ENCODE measurements at regions not wholly inside any gene's neighbourhood (a gene's known extent, or its start where the extent isn't known, plus 50 kb on each side); places are given as distances from the start of the nearest gene placed in this dataset.

DNA sequence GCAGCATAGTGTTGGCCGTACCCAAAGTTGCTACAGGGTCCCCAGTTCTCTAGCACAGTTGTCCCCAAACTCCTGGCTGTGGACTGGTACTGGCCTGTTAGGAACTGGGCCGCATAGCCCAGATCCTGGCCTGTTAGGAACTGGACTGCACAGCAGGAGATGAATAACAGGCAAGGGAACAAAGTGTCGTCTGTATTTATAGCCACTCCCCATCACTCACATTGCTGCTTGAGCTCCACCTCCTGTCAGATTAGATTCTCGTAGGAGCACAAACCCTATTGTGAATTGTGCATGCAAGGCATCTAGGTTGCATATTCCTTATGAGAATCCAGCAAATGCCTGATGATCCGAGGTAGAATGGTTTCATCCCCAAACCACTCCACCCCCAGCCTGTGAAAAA, 604.0 kb upstream of the LMCD1 start:
- DNase-seq (ENCODE audit: low read depth in 3 of 3, low spot score in 1 of 3), result no peak

DNA sequence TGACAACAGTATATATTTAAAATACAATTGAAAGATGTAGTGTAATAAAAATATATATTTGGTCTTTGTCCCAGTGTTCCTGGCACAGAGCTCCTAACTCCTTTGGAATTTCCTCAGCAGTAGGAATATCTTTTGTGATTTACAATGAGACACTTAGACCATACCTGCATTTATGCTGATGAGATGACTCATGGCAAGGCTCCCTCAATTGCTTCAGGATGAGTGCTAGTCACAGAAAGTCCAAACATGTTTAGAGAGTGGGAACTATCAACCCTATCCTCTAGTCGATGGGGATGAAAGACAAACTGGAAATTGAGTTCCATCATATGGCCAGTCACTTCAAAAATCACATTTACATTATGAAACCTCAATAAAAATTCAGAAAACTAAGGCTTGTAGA, 588.3 kb upstream of the LMCD1 start:
- DNase-seq (ENCODE audit: low read depth in 3 of 3, low spot score in 1 of 3), result no peak

DNA sequence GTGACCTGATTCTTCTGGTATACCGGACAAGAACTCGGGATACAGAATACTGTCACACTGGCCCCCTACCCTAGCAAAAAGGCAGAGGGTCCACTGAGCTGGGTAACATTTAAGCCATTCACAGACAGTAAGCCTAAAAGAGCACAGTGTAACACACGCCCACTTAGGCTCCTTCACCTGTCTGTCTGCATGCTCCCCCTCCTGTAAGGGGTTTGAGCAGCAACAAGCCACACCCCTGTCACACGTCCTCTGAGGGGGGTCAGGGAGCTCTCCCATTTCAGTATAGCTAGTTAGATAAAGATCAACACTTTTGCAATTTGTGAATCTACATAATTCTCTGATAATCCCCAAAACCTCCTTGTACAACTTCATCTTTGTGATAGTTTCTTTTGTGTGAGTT, 586.3 kb upstream of the LMCD1 start:
- DNase-seq (ENCODE audit: low read depth in 3 of 3, low spot score in 1 of 3), result no peak

DNA sequence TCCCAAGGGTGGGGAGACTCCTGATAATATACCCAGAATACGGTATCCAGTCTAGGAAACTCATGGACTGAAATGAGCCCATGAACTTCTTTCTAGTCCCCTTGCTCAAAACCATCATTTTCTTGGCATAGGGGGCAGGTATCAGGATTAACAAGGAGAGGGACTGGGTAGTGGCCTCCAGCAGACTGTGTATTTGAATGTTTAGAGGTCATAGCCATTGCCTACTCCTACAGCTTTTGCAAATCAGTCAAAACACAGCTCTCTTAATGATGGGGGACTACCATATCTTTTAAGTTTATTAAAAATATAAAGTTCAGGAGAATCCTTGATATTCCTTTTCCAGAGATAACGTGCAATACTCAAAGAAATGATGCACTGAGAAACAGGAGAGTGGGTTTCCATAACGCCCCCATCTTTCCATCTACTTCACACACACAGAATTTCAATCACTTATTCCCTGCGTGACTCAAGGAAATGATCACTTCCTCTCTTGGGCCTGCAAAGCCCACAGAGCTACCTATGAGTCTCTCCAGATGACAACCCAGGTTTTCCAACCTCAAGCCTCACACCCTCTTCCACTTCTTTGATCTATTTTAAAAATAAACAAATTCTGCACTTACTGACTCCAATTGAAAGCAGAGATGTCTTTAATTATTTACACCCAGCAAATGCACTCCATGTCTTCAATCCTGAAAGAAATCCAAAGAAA, 584.0 kb upstream of the LMCD1 start:
- no peak for DNase-seq (ENCODE audit: low read depth in 3 of 3, low spot score in 1 of 3)

DNA sequence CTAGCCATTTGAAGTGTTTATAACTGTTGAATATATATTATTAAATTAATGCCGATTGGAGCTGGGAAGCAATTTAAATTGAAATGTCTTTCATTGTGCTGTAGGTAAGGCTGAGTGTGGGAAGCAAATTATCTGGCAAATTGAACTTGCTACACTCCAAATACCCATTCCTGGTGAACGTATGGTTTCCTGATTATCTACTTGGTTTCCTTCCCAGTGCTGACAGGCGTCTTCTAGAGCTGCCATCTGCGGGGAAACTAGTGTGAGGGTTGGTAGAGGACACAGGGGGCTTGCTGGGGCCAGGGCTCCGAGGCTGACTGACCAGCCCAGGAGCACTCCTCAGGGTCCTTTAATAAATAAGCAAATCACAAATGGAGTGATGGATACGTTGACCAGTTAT, 581.4 kb upstream of the LMCD1 start:
- DNase-seq (ENCODE audit: low read depth in 3 of 3, low spot score in 1 of 3), result no peak

DNA sequence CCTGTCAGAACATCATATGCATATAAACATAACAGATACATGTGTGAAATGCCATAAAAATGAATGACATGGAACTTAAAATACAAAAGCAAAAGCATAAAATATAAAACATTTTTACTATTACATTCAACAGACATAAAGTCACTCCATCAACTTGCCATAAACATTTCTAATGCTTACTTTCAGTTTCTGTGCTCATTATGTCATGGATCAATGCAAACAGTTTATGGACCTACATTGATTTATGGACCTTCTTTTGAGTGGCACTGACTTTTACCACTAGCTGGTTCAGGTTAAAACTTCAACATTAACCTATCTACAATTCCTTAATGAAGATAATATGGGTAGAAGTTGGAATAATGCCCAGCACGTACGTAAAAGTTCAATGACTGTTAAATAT, 577.4 kb upstream of the LMCD1 start:
- no peak for DNase-seq (ENCODE audit: low read depth in 3 of 3, low spot score in 1 of 3)

DNA sequence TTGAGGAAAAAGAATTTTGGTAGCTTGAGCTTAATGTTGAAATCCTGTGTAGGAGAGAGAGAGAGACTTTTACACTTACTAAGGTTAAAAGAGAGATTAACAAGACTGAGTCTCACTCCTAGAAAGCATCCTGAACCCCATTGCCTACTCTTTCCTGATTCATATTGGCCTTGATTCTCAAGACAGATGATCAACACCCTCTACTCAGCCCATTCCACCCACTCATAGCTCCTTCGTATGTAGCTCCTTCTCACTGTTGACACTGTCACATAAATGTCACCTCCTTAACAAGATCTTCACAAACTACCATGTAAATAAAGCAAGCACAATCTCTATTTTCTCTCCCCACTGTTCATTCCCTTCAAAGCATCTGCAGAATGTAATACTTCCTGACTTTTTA, 574.6 kb upstream of the LMCD1 start:
- no peak for DNase-seq (ENCODE audit: low read depth in 3 of 3, low spot score in 1 of 3)

DNA sequence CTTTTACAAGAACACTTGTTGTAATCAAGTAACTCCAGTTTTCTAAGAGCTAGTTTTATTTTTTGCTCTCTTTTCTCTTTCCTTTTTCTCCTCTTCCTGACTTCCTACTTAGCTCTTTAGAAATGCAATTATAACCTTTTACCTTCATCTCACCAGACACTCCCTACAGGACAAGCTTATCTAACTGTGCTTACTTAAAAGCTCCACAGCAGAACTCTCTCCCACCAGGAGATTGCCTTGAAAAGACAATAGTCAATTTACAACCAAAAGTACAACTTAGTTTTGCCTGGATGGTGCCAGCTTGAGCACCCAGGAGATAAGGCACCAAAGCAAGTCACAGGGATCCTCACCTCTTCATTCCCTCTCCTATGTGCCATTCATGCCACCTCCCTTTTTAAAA, 573.8 kb upstream of the LMCD1 start:
- no peak for DNase-seq (ENCODE audit: low read depth in 3 of 3, low spot score in 1 of 3)

DNA sequence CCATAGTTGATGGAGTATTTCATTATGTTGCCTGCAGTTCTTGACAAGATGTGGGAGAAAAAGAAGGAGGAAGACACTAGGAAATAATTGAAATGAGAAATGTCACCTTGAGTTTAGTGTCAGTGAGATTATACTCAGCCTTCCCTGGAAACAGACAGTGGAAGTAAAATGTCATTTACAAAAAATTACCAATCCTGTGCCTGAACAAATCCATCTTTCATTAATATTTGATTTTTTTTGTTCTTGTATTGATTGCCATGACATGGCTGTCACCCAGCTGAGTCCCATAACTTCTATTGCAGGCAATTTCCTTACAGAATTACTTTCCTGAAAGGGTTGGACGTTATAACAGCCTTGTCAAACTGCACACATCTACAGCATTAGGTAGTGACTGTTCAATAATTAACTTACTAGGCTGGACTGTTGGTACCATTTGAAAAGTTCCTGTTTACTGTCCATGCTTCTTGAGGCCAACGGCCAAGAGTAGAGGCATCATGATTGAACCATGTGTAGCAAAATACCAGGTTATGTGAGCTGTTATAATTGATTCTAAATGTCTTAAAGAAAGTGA, 572.2 kb upstream of the LMCD1 start:
- DNase-seq (ENCODE audit: low read depth in 3 of 3, low spot score in 1 of 3), result no peak

DNA sequence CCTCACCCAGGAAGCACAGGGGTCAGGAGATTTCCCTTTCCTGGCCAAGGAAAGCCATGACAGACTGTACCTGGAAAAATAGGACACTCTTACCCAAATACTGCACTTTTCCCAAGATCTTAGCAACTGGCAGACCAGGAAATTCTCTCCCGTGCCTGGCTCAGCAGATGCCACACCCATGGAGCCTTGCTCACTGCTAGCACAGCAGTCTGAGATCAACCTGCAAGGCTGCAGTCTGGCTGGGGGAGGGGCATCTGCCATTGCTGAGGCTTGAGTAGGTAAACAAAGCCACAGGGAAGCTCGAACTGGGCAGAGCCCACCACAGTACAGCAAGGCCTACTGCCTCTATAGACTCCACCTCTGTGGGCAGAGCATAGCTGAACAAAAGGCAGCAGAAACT, 567.3 kb upstream of the LMCD1 start:
- no peak for DNase-seq (ENCODE audit: low read depth in 3 of 3, low spot score in 1 of 3)

DNA sequence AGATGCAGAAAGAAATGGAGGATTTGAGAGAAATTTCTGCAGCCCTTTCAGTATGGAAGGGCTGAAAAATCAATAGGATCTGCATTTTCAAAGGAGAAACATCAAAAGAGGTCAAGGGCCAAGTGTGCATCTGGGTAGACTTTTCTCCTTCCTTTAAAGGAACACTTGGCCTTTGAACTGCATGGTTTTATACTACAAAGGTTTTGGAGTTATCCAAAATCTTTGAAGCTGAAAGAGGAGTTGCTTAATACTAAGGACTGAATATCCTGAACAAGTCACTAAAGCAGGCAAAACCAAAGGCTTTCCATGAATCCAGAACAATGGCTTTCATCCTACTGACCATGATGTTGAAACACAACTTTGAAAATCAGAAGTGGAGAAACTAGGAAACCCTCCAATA, 553.7 kb upstream of the LMCD1 start:
- no peak for DNase-seq (ENCODE audit: low read depth in 3 of 3, low spot score in 1 of 3)

DNA sequence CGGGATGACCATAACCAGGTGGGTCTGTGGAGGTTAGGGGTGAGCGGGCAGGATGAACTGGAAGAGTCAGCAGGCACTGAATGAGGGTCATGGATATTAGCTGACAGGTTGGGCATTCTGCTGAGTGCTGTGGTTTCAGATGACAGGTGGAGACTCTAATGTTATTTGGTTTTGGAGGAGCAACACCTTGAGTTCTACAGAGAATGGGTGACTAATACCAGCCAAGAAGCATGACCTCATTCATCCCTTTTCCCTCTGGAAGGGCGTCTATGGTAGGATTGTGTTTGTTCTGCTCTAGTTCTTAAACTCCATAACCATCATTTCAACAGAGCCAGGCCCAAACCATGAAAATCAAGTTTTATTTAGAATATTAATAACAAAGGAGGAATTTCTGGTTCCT, 550.7 kb upstream of the LMCD1 start:
- DNase-seq (ENCODE audit: low read depth in 3 of 3, low spot score in 1 of 3), result no peak

DNA sequence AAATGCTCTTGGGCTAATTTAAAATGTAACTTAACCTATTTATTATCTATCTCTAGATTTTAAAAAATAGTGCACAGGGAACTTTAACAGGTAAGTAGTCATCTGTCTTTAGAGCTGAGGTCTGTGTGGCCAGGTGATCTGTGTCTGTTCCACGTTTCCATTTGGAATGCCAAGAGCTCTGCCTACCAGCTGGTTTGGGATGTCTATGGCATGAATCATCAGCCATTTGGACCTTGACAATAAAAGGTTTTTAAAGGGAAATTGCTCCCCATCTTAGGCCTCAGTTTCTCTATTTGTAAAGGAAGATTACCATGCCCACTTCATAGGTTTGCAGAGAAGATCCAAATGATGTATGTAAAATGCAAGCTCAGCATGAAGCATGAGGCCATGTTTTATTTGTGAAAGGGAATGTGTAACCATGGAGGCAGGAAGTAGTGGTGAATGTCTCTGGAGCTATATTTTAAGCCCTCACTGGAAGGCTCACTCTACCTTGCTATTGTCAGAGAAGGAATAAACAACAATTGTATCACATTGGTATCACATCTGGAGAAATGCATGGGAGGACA, 548.1 kb upstream of the LMCD1 start:
- DNase-seq (ENCODE audit: low read depth in 3 of 3, low spot score in 1 of 3), result no peak

DNA sequence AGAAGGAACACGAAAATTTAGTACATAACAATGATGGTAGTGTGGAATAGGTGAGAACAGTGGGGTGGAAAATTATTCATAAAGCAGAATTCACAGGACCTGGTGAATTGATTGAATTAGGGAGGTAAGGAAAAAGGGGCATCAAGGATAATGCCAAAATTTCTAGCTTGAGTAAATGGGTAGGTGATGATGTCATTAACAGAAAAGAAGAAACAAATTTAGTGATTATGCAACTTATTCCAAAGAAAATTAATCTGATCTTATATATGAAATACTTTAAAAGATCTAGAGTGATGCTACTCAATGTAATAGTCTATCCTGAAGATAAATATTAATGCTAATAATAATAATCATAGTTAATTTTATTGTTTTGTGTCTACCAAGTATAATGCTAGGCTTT, 544.6 kb upstream of the LMCD1 start:
- DNase-seq (ENCODE audit: low read depth in 3 of 3, low spot score in 1 of 3), result no peak

DNA sequence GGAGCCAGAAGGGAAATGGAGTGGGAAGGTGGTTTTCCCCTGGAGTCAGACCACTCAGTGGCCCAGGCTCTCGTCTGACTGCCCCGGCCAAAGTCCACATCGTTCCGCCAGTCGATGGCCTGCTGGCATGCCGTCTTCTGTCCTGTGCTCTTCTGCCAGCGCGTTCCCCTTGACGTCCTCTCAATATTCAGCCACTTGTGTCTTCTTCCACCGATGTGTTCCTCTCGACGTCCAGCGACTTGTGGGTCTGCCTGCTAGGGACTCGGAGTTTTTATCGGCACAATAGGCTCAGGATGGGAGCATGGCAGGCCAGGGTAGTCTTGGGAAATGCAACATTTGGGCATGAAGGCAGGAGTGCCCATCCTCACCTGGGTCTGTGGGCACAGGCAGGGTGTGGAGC, 542.5 kb upstream of the LMCD1 start:
- no peak for DNase-seq (ENCODE audit: low read depth in 3 of 3, low spot score in 1 of 3)

DNA sequence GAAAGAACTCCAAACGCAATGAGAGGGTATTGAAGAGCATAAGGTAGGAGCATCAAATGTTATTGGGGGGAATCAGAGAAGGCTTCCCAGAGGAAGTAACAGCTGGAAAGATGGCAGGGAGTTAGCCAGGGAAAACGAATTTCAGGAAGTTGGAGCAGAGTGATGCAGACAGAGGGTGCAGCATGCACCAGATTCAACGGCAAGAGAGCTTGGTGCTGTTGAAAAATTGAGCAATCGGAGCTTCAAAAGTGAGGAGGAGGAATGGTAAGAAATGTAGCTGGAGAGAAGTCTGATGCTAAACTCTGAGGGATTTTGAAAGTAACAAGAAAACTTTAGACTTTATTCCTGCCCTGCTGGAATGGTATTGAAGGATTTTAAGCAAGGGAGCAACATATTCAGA, 541.0 kb upstream of the LMCD1 start:
- DNase-seq (ENCODE audit: low read depth in 3 of 3, low spot score in 1 of 3), result no peak

DNA sequence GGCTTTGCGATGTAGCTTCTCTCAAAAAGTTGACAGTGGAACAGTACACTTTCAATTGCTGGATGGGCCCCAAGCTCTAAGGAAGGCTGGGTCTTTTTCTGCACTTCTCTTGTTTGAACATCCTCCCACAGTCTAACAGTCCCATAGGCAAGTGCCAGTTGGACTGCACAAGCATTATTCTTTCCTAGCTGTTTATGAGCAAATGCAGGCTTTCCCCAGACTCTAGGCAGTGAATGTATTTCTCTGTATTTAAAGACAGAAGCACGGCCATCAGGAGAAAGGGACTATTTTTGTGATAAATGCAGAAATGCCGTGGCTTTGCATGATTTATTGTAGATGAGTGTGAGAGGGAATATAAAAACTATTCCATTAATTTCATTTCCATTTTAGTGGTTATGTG, 539.3 kb upstream of the LMCD1 start:
- DNase-seq (ENCODE audit: low read depth in 3 of 3, low spot score in 1 of 3), result no peak

DNA sequence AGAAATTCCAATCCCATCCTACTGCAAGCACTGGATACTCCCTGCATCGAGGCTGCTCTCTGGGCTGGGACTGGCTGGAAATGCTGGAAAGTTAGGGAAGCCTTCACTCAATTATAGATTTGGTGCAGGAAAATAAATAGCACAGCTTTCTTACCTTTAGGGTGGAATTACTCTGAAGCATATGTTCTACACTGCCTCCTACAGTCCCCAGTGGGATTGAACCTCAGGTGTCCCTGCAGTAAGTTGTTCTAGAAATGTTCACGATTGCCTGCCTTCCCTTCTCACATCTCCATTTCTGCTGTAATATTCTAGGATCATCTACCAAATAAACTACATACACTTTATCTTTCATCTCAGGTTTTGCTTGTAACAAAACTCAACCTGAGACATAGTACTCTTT, 536.7 kb upstream of the LMCD1 start:
- no peak for DNase-seq (ENCODE audit: low read depth in 3 of 3, low spot score in 1 of 3)

DNA sequence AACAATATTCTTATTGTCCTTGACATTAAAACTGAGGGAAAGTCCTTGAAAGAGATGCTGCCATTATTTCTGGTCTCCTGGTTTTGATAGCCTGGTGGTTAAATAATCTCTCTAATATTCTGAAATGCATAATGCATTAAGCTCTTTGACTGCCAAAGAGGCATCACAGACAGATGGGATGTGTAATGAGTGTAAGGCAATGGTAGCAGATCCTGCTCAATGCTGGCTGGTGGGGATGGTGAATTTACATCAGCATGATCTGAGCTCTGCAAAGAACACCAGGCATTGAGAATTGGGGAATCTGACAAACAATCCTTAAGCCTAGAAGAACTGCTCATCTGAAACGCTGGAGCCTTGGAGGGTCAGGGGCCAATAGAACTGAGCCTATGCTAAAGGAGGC, 528.6 kb upstream of the LMCD1 start:
- no peak for DNase-seq (ENCODE audit: low read depth in 3 of 3, low spot score in 1 of 3)

DNA sequence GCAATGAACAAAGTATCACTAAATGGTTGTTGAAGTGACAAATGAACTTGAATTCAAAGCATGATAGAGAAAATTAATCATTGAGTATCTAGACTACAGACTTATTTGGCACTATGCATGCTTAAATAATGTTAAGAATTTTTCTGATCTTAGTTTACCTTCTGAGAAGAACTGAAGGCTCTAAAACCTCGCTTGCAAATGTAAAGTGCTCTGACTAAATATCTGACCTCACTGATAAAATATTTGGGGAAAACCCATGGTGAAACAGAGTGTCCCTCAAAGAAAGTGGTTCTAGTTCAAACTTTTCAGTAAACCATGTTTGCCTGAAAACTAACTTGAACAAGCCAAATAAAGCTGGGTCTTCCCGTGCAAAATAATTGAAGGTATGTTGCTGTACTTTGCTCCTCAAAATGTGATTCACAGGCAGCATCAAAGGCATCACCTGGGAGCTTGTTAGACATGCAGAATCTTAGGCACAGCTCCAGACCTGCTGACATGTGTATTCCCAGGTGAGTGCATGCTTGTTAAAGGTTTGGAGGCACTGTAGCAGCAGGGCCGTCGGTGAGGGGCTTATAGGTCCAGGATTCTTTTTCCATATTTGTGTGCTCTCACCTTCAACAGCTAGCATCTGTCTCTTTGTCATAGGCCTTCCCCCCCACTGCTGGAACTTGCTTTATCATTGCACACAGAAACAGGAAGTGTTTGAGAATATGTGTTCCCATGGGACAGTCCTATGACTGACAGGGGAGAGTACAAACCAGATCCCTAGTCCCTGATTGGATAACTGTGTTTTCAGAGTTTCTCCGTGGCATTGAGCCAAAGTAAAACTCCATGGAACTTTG, 524.2 kb upstream of the LMCD1 start:
- no peak for DNase-seq (ENCODE audit: low read depth in 3 of 3, low spot score in 1 of 3)

DNA sequence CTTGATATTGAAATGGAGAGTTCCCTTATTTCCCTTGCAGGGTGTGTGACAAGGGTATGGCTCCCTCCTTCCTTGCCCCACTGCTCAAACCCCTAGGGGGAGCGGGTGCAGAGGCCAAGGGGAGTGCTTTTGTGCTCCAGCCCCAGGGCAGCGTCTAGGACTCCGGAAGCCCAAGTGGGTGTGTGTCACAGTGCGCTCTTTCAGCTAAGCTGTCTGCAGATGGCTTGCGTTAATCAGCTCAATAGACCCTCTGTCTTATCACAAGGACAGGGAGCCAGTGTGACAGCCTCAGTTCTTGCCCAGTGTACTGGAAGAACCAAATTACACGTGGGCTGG, 523.6 kb upstream of the LMCD1 start:
- no peak for DNase-seq (ENCODE audit: low read depth in 3 of 3, low spot score in 1 of 3)

DNA sequence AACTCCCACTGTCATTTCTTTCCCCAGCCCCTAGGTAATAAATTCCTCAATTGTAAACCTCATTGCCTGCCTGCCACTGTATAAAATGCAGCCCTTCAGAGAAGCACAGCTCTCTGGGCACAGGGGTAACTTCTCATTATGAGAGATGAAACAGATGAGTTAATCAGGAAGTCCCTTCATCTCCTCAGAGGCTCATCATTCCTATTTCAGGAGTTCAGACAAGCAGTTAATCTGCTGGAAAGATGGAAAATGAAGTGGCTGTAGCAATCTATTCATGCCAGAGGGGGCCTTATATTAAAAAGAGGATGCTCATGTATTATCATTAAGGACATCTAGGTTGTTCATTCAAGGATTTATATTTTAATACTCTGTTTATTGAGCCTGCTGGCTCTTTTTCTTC, 519.5 kb upstream of the LMCD1 start:
- DNase-seq (ENCODE audit: low read depth in 3 of 3, low spot score in 1 of 3), result no peak
